Activated gamma-delta T cell treated with anti-CD3 and anti-CD28 coated beads, Interleukin-2, amount 50 U/mL, for 16 hours (primary cell): ENCODE measurements at regions not wholly inside any gene's neighbourhood (a gene's known extent, or its start where the extent isn't known, plus 50 kb on each side); places are given as distances from the start of the nearest gene placed in this dataset.

Source experiments
- DNase-seq: peaks from one replicate; pipeline ENCODE4 v3.0.0-alpha.2; 2020; ENCODE audit warnings: low read depth

GRCh38 chr13:99911965-99912566 is 59.5 kb downstream of the ZIC5 start:
- DNase-seq, result no peak

- DNase-seq, result no peak
Observed at GRCh38 chr13:99911069-99911964, 60.2 kb downstream of the ZIC5 start.

GRCh38 chr13:99909836-99910619 is 61.5 kb downstream of the ZIC5 start:
- no peak for DNase-seq

- no peak for DNase-seq
Observed at GRCh38 chr13:99909097-99909835, 62.3 kb downstream of the ZIC5 start.

GRCh38 chr13:99908140-99908803 is 63.3 kb downstream of the ZIC5 start:
- DNase-seq, result no peak

- no peak for DNase-seq
Observed at GRCh38 chr13:99907627-99908026, 63.9 kb downstream of the ZIC5 start.

GRCh38 chr13:99907038-99907437 is 64.5 kb downstream of the ZIC5 start:
- DNase-seq, result no peak

- DNase-seq, result no peak
Observed at GRCh38 chr13:99905814-99906213, 65.8 kb downstream of the ZIC5 start.

GRCh38 chr13:99905224-99905623 is 66.3 kb downstream of the ZIC5 start:
- DNase-seq, result no peak

- DNase-seq, result no peak
Observed at GRCh38 chr13:99903140-99903539, 68.4 kb downstream of the ZIC5 start.

- DNase-seq, result no peak
Observed at GRCh38 chr13:99902657-99903056, 68.9 kb downstream of the ZIC5 start.

- DNase-seq, result no peak
Observed at GRCh38 chr13:99900960-99901359, 70.6 kb downstream of the ZIC5 start.

GRCh38 chr13:99898421-99898820 is 73.1 kb downstream of the ZIC5 start:
- no peak for DNase-seq

GRCh38 chr13:99897076-99897440 is 74.5 kb downstream of the ZIC5 start:
- no peak for DNase-seq

GRCh38 chr13:99896369-99897075 is 75.0 kb downstream of the ZIC5 start:
- DNase-seq, result no peak

- DNase-seq, result no peak
Observed at GRCh38 chr13:99895444-99896368, 75.9 kb downstream of the ZIC5 start.

GRCh38 chr13:99894840-99895443 is 76.6 kb downstream of the ZIC5 start:
- no peak for DNase-seq

- no peak for DNase-seq
Observed at GRCh38 chr13:99894105-99894839, 77.3 kb downstream of the ZIC5 start.

GRCh38 chr13:99893567-99893966 is 78.0 kb downstream of the ZIC5 start:
- DNase-seq, result no peak
